ENCODE measurements at regions not wholly inside any gene's neighbourhood (a gene's known extent, or its start where the extent isn't known, plus 50 kb on each side); places are given as distances from the start of the nearest gene placed in this dataset.

GRCh38 chr16:79662669-79663313, 62.3 kb upstream of the MAF start:
- TF ChIP-seq GATA2 (IDR thresholded peaks at IDR 0.05; ENCODE audit: low read depth, low read length), result no peak
- TF ChIP-seq GATA3 (IDR thresholded peaks at IDR 0.05; ENCODE audit: low read depth, low read length), result no peak
